ENCODE measurements at regions not wholly inside any gene's neighbourhood (a gene's known extent, or its start where the extent isn't known, plus 50 kb on each side); places are given as distances from the start of the nearest gene placed in this dataset.

DNA sequence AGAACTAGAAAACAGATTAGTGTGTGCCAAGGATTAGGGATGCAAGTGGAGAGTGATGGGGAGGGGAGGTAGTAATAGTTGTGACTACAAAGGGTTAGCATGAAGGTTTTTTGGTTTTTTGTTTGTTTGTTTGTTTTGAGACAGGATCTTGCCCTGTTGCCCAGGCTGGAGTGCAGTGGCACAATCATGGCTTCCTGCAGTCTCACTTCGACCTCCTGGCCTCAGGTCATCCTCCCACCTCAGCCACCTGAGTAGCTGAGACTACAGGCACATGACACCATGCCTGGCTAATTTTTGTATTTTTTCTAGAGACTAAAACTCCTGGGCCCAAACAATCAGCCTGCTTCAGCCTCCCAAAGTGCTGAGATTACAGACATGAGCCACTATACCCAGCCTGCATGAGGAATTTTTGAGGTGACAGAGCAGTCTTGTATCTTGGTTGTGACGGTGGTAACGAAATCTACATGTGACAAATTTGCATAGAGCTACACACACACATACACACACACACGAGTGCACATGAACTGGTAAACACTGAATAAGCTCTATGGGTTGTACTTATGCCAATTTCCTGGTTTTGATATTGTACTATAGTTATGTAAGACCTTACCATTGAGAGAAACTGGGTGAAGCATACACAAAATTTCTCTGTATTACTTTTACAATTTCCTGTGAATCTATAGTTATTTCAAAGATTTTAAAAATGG is 59.6 kb upstream of the TOM1L1 start:
- intact Hi-C loops (cut with DNase I): no loop called here
- DNase-seq (no peak), FAIRE-seq (no peak), ATAC-seq (peak; percentile 76 to 95 (median 86))
- Histone ChIP-seq H3K27me3 (no peaks in the 10 kb centered on the region), H3K27ac (no peak overlapping the region), H3K4me1 (peaks cover 0 to 5% (median 0%) of the 10 kb centered on the region in 3 donors), H3K36me3 (no peaks in the 10 kb centered on the region), H3K9me3 (no peaks in the 10 kb centered on the region), H3K4me3 (no peak overlapping the region)
- TF ChIP-seq, protein P1, sequence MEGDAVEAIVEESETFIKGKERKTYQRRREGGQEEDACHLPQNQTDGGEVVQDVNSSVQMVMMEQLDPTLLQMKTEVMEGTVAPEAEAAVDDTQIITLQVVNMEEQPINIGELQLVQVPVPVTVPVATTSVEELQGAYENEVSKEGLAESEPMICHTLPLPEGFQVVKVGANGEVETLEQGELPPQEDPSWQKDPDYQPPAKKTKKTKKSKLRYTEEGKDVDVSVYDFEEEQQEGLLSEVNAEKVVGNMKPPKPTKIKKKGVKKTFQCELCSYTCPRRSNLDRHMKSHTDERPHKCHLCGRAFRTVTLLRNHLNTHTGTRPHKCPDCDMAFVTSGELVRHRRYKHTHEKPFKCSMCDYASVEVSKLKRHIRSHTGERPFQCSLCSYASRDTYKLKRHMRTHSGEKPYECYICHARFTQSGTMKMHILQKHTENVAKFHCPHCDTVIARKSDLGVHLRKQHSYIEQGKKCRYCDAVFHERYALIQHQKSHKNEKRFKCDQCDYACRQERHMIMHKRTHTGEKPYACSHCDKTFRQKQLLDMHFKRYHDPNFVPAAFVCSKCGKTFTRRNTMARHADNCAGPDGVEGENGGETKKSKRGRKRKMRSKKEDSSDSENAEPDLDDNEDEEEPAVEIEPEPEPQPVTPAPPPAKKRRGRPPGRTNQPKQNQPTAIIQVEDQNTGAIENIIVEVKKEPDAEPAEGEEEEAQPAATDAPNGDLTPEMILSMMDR (IDR thresholded peaks at IDR 0.05): no peak
- 25 to 32% methylated on average over 4 of the region's 4 CpGs for WGBS, 2 donors

DNA sequence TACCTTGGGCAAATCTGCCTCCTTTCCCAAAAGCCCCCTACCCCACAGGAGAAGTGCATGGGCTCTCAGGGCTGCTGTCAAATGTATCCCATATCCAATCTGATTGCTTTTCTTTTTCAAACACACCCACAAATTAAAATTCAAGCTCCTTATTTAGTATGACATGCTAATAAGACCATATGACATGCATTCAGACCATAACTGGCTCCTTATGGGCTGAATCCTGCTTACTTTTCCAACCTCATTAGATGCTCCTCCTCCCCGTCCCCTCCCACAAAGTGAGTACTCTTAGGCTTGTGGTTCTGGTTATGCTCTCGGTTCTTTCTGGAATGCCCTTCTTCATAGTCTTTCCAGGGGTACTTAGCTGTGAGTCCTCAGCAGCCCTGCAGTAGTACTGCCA is 59.0 kb upstream of the TOM1L1 start:
- H3K4me3 ChIP-seq: no peak overlapping the region
- intact Hi-C loops (cut with DNase I): no loop called here
- peaks cover 0 to 5% (median 0%) of the 10 kb centered on the region in 3 donors for H3K4me1 ChIP-seq
- H3K9me3 ChIP-seq: no peaks in the 10 kb centered on the region
- DNase-seq (no peak), FAIRE-seq (no peak), ATAC-seq (no peak)
- H3K27me3 ChIP-seq: no peaks in the 10 kb centered on the region
- WGBS, 2 donors: 88 to 91% methylated on average over 2 of the region's 2 CpGs
- no peaks in the 10 kb centered on the region for H3K36me3 ChIP-seq
- TF ChIP-seq, protein P1 (IDR thresholded peaks at IDR 0.05): no peak
- no peak overlapping the region for H3K27ac ChIP-seq

DNA sequence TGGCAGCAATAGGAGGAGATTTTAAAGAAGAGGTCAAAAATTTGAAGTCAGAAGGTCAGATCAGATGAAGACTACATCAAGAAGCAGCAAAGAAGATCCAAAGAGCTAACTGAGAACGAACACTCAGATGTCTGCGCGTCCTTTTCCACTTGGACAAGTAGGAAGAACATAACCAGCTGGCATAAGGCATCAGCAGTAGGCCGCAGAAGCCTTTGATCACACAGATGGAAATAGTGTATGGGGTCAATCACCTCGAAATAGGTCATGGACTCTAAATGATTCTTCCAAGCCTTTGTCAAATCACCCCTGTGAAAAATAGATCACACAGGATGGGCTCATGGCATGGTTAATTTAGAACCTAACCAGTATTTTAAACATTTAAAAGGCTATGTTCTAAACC is 56.4 kb upstream of the TOM1L1 start:
- no peaks in the 10 kb centered on the region for H3K36me3 ChIP-seq
- ATAC-seq (no peak), DNase-seq (no peak), FAIRE-seq (no peak)
- intact Hi-C loops (cut with DNase I): no loop called here
- H3K4me3 ChIP-seq: no peak overlapping the region
- H3K9me3 ChIP-seq: no peaks in the 10 kb centered on the region
- 85 to 87% methylated on average over 5 of the region's 5 CpGs for WGBS, 2 donors
- TF ChIP-seq, protein P1 (IDR thresholded peaks at IDR 0.05): no peak
- H3K27ac ChIP-seq: no peak overlapping the region
- no peaks in the 10 kb centered on the region for H3K27me3 ChIP-seq
- H3K4me1 ChIP-seq: peaks cover 0 to 5% (median 0%) of the 10 kb centered on the region in 3 donors

DNA sequence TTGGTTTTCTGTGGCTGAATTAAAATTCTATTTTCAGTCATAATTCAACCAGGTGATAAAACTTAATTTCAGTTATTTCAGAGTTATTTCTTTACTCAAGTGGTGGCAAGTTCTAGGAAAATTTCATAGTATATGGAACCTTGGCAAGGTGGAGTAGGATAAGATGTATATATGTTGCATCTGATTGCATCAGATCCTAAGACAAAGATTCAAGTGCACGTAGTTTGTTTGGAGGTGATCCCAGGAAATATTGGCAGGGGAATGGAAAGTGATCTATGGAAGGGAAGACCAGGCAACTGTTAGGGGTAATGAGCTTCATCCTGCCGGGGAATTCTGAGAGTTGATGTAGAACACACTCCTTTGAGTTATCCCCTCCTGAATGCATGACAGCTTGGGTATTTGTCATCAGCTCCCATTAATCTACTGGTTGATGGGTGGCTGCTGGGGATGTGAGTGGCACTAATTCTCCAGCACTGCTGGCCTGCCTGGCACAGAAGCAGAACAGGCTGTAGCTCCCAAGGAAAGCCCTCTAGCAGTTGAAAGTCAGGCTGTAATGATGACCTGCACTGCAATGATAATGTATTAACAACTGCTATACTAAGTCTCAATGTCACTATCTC is 52.2 kb upstream of the TOM1L1 start:
- Histone ChIP-seq H3K27ac (no peak overlapping the region), H3K4me3 (no peak overlapping the region), H3K9me3 (no peaks in the 10 kb centered on the region), H3K36me3 (no peaks in the 10 kb centered on the region), H3K27me3 (no peaks in the 10 kb centered on the region), H3K4me1 (no peaks in the 10 kb centered on the region)
- intact Hi-C loops (cut with DNase I): no loop called here
- DNase-seq (no peak), FAIRE-seq (no peak), ATAC-seq (no peak)
- TF ChIP-seq, protein P1 (IDR thresholded peaks at IDR 0.05): no peak
- 63 to 68% methylated on average over 2 of the region's 2 CpGs for WGBS, 2 donors

DNA sequence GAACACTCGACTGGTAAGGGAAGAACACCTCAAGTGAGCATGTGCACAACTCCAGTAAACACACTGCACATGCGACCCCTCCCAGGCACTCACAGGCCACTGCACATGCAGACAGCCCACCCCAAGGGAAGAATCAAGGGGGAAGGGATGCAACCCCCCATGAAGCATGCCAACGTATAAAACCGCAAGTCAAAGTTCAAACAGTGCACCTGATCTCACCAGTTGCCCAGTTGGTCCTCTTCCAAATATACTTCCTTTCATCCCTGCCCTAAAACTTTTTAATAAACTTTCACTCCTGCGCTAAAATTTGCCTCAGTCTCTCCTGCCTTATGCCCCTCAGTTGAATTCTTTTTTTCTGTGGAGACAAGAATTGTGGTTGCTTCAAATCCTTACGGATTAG is 51.0 kb upstream of the TOM1L1 start:
- no peak for ATAC-seq
- H3K4me1 ChIP-seq: no peaks in the 10 kb centered on the region
- no peak overlapping the region for H3K4me3 ChIP-seq
- H3K27ac ChIP-seq: no peak overlapping the region
- H3K27me3 ChIP-seq: no peaks in the 10 kb centered on the region
- TF ChIP-seq, protein P1 (IDR thresholded peaks at IDR 0.05): no peak
- DNase-seq: no peak
- intact Hi-C loops (cut with DNase I): no loop called here
- no peaks in the 10 kb centered on the region for H3K36me3 ChIP-seq
- no peaks in the 10 kb centered on the region for H3K9me3 ChIP-seq
- FAIRE-seq: no peak
- WGBS, 2 donors: 84 to 88% methylated on average over 6 of the region's 6 CpGs

Data from pancreas (tissue), 10 donors.